ENCODE measurements at regions not wholly inside any gene's neighbourhood (a gene's known extent, or its start where the extent isn't known, plus 50 kb on each side); places are given as distances from the start of the nearest gene placed in this dataset.
A peak's percentile ranks its signal among the peaks of the same experiment; 100 is the strongest.

- Histone ChIP-seq H3K18ac (ENCODE audit: extremely low read depth, low read length) (no peak overlapping the region), H2BK12ac (ENCODE audit: low read depth, low read length) (no peak overlapping the region), H3K79me1 (ENCODE audit: low read depth, low read length) (no peaks in the 10 kb centered on the region), H3K4ac (replicated peaks; ENCODE audit: insufficient read length, low read depth, low read length) (no peak overlapping the region), H3K56ac (replicated peaks; ENCODE audit: insufficient read length, low read depth, low read length) (no peak overlapping the region), H3K27ac (ENCODE audit: low read depth, low read length) (no peak overlapping the region), H2BK120ac (replicated peaks; ENCODE audit: low read depth, low read length) (no peak overlapping the region), H3K23me2 (ENCODE audit: low read depth, low read length) (no peaks in the 10 kb centered on the region), H4K91ac (replicated peaks; ENCODE audit: insufficient read length, low read length) (no peak overlapping the region), H3K4me3 (ENCODE audit: extremely low read depth in 1 of 4, insufficient read depth in 2 of 4, low read depth in 3 of 4, low read length in 4 of 4) (no peak overlapping the region), H3K79me2 (ENCODE audit: control insufficient read depth in 1 of 2, insufficient read depth in 2 of 2, low read length in 2 of 2) (no peaks in the 10 kb centered on the region), H3K4me2 (ENCODE audit: insufficient read depth in 1 of 2, low read depth in 2 of 2, low read length in 2 of 2) (no peak overlapping the region), H4K5ac (ENCODE audit: insufficient read length, low read depth, low read length) (no peak overlapping the region), H3K9me3 (ENCODE audit: insufficient read depth in 2 of 2, low read depth in 1 of 2, low read length in 1 of 2) (no peaks in the 10 kb centered on the region), H2BK5ac (ENCODE audit: low read depth, low read length) (no peak overlapping the region), H3K9ac (replicated peaks in 1 of 4; ENCODE audit: extremely low read depth in 1 of 4, low read depth in 3 of 4, low read length in 3 of 4) (no peak overlapping the region), H2AK5ac (ENCODE audit: low read depth, low read length) (no peak overlapping the region), H3K14ac (ENCODE audit: insufficient read length) (no peak overlapping the region), H3K4me1 (replicated peaks in 1 of 4; ENCODE audit: control insufficient read depth in 3 of 4, insufficient read depth in 4 of 4, low read length in 3 of 4) (no peaks in the 10 kb centered on the region), H4K20me1 (replicated peaks in 1 of 2; ENCODE audit: control insufficient read depth in 1 of 2, insufficient read depth in 2 of 2, low read length in 2 of 2) (no peaks in the 10 kb centered on the region), H3K23ac (ENCODE audit: insufficient read length) (no peak overlapping the region), H2AFZ (ENCODE audit: low read length) (no peak overlapping the region), H4K8ac (ENCODE audit: extremely low read depth, insufficient read depth, low read length) (no peak overlapping the region), H2BK20ac (ENCODE audit: low read length) (no peak overlapping the region), H2BK15ac (ENCODE audit: low read length) (no peak overlapping the region), H3K27me3 (replicated peaks in 1 of 4; ENCODE audit: control insufficient read depth in 3 of 4, extremely low read depth in 1 of 4, insufficient read depth in 3 of 4, low read length in 3 of 4) (no peaks in the 10 kb centered on the region), H3K36me3 (ENCODE audit: control insufficient read depth in 2 of 4, insufficient read depth in 4 of 4, low read length in 3 of 4) (no peaks in the 10 kb centered on the region)
- FAIRE-seq: no peak
- DNase-seq (ENCODE audit: low read depth in 1 of 2, low spot score in 2 of 2): no peak
- ChIA-PET POLR2A (ENCODE audit: partially characterized antibody) (no interaction called here), CTCF (ENCODE audit: partially characterized antibody) (no interaction called here)
- WGBS, 2 experiments (ENCODE audit: extremely low coverage in 1 of 2, insufficient coverage in 1 of 2, insufficient read length in 1 of 2, insufficient replicate concordance in 2 of 2, low coverage in 1 of 2, low lambda C conversion rate in 2 of 2, missing lambda C conversion rate in 1 of 2): 67% methylated on average over 7 of the region's 7 CpGs; no CpG with 5 or more reads in 1 of the 2 experiments
- TF ChIP-seq EZH2 (IDR thresholded peaks at IDR 0.05; ENCODE audit: low read depth, low read length, severe bottlenecking): no peak
- no peak for TF ChIP-seq SIN3A (conservative IDR thresholded peaks at IDR 0.05 in 1 of 2, IDR thresholded peaks at IDR 0.05 in 1 of 2; ENCODE audit: low read depth in 1 of 2, low read length in 2 of 2)
- no peak for TF ChIP-seq JUND (IDR thresholded peaks at IDR 0.05; ENCODE audit: low read length)
- TF ChIP-seq JUN (IDR thresholded peaks at IDR 0.05; ENCODE audit: low read depth, low read length): no peak
- TF ChIP-seq CEBPB (IDR thresholded peaks at IDR 0.05; ENCODE audit: low read depth, low read length): peak; percentile 71; the same call in 1 of the 2 replicates
- TF ChIP-seq SIRT6 (IDR thresholded peaks at IDR 0.05; ENCODE audit: low read length): no peak
- TF ChIP-seq SRF (IDR thresholded peaks at IDR 0.05; ENCODE audit: low read depth, low read length): no peak
- TF ChIP-seq POLR2AphosphoS5 (IDR thresholded peaks at IDR 0.05; ENCODE audit: low read depth, low read length): no peak
These were observed 998.3 kb downstream of the EFNB2 start for GRCh38 chr13:105537113-105537512.
